Central memory CD4-positive, alpha-beta T cell (primary cell): ENCODE measurements at regions not wholly inside any gene's neighbourhood (a gene's known extent, or its start where the extent isn't known, plus 50 kb on each side); places are given as distances from the start of the nearest gene placed in this dataset.
A peak's percentile ranks its signal among the peaks of the same experiment; 100 is the strongest.

ENCODE experiments used
- DNase-seq: peaks from one replicate; pipeline ENCODE4 v3.0.0; 2022

DNA sequence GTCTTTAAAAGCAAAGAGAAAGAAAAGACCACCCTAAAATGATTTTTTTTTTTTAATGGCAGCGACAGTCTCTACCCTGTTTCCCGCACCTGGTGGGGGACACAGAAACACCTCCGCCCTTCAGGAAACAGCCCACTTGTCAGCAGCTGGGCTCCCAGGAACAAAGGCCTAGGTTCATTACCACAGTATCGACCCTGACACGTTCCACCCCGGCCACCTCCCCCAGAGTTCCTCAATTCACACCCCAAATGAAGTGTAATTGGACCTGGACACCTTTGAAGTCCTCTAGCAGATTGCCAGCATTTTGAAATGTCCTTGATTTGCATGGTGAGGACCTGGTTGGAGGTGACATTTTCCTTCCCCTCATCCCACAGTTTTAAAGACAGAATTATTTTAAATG is 175.0 kb upstream of the BCOR start:
- DNase-seq: no peak

DNA sequence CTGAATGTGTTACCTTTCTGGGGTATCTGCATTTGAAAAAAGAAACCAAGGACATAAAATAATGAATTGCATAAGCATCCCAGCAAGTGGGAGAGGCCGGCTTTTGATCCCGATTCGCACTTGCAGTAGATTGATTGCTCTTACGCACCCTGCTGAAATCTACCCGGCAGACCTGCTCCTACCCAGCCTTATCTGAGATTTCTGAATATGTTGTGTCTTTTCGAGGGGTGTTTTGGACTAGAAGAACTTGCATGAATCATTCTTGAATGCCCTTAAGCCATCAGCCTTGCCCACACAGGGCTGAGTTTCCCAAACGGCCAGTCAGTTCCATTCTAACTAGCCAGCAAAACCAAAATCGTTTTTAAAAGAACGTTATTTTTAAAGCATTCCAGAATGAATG is 174.4 kb upstream of the BCOR start:
- DNase-seq: no peak

DNA sequence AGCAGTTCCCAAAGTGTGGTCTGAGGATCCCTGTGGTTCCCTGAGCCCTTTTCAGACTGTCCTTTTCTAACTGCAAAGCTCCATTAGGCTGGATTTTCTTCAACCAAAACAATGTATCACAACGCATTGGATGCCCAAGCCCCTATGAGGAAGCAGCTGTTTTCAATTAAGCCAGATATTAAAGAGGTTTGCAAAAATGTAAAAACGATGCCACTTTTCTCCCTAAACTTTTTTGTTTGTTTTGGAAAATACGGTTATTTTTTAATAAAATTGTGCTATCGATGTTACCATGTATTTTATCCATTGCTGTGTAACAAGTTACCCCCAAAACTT is 170.4 kb upstream of the BCOR start:
- DNase-seq: no peak

DNA sequence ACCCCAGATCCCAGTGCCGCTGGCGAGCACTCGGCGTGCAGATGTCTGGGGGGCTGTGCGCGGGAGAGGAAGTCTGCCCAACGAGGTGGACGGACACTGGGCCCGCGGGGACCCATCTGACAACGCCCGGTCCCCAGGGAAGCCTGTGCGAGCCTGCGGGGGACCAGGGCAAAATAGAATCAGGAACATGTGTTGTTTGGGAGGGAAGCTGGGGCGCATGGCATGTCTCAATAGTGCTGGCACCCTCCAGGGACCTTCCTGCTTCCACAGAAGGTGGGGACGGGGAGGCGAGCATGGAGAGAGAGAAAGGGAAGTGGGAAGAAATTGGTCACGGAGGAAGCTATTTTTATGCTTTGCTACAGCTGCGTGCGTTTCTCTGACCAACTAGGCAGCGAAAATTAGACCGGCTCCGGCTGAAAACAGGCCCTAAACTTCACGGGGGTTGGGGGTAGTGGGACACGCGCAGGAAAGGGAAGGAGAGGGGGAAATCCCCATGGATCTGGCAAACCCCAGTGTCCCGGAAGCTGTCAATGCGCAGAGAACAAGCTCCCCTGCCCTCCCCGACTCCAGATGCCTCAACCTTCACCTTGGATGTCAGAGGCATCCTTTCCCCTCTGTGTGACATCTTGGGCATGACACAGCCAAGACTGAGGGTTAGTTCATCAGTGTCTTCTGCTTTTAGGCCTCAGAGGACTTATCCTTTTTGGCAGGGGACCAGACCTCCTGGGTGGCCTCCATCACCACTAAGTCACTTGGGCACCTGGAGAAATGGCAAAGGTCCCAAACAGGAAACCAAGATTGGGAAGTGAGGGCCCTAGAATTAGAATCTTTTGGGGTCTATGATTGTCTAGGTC is 169.8 kb upstream of the BCOR start:
- no peak for DNase-seq

DNA sequence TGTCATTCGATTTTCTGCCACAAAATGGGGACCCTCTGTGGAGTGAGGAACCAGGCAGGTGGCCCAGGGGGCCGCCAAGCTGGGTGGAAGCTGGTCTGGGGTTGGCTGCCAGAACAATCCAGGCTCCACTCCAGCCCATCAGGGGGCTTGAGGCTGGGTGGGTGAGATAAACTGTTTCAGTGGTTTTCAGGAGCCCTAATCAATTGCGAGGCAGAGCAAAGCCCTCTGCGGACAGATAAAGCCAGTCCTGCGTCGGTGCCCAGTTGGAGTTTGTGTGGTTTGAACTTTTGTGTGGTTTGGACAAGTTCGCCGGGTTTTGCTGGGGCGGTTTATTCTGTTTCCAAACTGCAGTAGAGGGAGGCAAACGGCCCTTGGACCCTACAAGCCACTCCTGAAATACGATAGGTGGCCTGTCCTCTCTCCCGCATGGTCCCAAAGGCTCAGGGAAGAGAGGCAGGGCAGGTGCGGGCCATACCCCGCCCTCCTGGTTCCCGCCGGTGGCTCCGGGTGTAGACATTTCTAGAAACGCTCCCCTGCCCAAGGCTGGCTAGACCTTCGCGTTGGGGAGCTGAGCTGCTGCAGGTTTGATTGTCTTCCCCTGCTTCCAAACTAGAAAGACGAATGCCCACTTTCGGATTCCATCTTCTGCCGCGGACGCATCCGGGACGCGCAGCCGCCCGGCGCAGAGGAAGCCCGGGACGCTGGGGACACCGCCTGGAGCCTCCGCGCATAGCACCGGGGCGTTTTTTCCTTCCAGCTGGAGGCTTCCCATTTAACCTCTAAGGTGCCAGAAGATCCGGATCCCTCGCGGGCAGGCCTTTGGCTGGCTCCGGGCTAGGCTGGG is 169.0 kb upstream of the BCOR start:
- DNase-seq: peak; percentile 32

DNA sequence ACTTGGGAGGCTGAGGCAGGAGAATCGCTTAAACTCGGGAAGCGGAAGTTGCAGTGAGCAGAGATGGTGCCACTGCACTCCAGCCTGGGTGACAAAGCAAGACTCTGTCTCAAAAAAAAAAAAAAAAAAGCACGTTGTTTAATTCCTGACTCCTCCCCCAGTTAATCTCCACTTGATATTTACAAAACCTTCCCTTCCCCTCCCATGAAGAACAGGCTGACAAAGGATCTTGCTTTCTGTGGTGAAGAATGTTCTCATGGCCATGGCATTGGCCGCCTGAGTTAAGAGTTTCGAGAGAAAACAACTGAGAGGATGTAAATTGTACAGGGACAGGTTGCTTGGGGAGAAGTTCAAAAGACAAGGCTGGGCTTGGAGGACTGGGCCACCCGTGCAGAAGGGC is 168.2 kb upstream of the BCOR start:
- no peak for DNase-seq

DNA sequence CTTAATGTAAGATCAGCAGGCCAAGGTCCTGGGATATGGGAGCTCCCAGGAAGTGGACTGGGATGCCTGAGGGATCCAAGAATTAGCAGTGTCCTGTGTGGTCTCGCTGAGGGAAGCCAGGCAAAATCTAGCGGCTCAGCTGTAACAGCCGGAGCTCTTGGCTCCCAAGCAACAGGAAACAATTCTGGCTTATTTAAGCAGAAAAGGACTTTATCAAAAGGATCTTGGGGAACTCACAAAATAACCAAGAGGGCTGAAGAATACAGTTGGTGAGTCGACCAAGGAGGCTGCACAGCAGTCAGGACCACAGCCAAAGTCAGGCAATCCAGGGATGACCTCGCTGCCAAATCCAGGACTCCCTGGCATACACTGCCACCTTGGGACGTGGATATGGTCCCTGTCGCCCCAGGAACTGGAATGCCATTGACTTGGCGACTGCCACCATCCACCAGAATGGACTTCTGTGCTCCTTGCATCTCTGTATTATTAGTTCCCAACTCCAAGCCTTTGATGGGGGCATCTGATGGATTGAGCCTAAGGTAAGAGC is 165.3 kb upstream of the BCOR start:
- no peak for DNase-seq

DNA sequence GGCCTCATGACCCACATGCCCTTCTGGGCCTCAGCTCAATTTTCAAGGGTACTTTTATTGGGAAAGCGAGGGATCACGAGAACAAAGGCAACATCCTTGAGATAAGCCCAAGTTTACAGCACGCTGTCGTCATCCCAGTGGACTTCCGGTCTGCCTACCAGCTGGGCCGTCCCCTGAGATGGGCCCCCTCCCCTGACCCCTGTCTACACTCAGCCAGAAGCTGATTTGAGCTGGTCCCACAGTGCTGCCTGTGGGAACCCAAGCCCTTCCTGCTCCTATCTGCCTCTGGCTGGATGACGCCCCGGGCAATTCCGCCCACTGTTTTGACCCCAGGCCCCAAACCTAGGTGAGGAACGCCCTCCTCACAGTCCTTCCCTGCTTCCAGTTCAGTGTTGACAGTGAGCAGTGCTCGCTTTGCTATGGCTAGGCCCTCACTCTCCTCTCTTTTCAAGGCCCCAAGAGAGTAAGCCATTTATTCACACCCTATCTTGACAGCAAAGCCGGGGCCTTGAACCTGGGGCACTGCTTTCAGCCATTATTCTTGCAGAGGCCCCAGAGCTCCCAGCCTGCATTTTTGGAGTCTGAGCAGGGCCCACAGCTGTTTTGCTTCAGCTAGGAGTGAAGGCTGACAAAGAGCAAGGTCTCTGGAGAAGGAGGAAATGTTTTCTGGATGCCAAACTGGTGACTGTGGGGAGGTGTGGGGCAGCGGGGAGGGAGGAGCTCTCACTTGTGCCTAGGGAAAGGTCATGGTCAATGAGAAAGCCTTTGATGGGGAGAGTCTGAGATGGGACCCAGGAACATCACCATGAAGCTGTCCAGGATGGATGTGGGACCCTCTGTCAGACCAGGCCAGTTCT is 164.6 kb upstream of the BCOR start:
- DNase-seq: no peak

DNA sequence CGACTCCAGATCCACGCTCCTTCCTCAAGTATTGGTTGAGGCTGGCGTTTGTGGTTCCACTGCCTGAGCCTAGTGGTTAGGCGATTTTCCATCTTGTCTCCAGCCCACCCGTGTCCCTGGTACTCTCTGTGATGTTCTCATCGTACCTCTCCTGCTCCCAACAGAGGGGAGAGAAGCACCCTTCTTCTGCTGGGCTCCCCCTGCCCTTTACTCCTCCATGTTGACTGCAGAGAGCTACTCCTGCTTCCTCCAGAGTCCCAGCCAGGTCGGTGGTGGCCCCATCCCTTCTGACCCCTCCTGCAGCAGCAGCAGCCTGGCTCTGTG is 164.0 kb upstream of the BCOR start:
- no peak for DNase-seq

DNA sequence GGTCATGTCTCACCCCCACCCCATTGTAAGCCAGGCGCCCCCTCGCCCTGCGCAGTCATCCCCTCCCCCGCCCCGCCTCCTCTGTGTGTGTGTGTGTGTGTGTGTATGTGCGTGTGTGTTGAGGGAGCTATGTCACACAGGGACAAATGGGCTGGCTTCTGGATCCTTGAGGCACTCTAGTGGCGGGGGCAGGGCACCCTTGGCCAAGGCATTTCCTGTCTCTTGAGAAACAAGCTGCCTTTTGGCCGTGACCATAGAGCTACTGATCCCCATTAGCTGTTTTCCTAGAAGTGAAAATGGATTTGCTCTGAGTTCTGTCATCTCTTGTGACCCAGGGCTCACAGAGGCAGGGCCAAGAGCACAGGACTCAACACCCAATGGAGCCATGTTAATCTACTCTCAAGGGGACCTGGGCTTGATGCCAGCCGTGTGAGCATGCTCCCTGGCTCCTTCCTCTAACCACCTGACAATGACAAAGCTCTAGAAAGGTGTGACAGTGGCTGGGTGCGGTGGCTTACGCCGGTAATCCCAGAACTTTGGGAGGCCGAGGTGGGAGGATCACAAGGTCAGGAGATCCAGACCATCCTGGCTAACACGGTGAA is 162.5 kb upstream of the BCOR start:
- DNase-seq: no peak

DNA sequence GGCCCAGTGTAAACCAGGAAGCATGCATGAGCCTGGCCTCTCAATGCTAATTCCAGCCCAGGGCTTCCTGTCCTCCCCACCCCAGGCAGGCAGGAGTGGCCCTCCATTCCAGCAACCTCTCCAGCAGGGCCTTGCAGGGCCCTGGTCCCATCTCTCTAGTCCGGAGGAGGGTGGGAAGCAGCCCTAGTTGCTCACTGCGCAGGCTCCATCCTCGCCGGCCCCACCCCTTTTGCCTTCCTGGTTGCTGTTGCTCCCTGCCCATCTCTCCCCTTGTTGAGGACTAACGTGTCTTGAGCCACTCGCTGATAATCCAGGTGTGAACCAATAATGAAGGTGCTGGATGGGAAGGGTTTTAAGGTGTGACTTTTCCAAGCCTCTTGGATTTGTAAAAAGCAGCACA is 161.2 kb upstream of the BCOR start:
- DNase-seq: no peak

DNA sequence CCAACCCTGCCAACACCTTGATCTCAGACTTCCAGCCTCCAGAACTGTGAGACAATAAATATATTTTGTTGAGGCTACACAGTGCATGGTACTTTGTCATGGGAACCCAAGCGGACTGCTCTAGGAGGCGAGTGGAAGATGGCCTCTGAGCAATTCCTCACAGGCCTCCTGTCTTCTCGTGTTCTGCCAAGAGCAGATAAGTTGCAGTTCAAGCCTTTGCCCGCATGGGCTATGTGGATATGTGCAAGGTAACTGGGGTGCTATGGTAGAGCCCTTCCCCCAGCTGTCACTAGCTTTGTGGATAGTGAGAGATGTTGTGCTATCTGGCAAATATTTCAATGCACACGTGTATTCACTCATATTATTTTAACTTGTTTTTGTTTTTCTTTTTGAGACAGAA is 156.0 kb upstream of the BCOR start:
- no peak for DNase-seq

DNA sequence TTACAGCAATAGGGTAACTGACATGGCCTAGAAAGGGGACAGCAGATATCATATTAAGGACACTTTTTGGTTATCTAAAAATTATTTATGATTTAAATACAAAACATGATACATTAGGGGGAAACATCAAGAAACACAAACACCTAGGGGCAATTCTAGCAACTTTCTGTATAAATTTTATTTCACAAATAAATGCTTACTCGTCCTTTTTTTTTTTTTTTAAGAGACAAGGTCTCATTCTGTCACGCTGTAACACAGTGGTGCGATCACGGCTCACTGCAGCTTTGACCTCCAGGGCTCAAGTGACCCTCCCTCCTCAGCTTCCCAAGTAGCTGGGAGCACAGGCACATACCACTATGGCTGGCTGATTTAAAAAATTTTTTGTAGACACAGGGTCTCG is 151.8 kb upstream of the BCOR start:
- DNase-seq: no peak

DNA sequence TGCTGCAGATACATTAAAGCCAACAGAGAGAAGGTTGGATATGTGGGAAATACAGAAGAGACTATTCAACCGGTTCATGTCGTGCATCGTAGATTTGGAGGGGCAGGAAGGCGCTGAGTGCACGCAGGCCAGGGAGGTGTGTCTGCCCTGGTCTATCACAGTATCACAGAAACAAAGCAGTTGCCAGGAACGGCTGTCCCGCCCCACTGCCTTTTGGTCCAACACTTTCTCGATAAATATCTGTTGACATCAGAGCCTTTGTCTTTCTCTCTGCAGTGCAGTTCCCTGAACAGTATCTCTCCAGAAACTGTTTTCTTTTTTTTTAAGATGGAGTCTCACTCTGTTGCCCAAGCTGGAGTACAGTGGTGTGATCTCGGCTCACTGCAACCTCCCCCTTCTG is 151.1 kb upstream of the BCOR start:
- DNase-seq: no peak

DNA sequence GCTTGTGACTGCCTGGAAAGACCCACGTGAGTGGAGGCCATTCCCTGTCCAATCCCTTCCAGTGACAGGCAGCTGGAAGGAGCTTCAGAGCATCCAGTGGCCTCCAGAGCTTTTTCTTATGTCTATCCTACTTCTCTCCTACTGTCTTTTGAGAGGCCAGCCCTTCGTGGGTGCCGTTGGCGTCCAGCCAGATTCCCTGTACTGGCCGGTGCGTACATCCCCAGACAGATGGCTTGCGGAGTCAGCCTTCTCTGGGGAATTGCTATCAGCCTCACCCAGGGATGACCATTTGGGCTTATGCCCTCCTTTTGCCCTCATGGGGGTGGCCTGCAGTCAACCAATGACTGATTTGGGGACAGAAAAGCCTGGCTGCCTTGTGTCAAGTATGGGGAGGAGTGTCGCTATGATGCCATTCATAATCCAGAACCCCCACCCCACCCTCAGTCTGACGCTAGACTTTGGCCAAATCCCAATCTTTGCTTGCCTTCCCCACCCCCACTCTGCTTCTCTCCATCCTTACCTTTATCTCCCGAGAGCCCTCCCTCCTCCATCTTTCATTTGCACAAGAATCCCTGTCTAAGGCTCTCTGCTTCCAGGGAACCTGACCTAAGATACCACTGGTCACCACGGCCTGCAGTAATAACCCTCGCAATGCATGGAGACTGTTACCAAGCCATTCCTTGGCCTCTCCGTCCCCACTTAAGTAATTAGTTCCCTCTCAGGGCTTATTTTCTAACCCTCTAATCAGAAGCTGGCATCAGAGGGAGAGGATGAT is 150.3 kb upstream of the BCOR start:
- no peak for DNase-seq

DNA sequence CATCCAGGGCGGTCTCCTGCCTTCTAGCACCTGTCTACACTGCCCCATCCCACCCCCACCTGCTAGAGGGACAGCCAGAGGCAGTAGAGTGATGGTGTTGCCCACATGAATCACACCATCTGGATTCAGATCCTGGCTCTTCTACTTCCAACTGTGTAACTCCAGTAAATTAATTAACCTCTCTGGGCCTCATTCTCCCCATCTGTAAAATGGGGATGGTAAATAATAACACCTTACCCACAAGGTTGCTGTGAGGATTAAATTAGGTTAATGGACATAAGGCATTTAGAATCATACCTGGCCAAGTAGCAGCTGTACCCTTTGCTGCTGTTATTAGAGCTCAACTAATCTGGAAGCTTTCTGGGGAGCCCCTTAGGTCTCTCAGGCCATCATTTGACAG is 149.6 kb upstream of the BCOR start:
- no peak for DNase-seq

DNA sequence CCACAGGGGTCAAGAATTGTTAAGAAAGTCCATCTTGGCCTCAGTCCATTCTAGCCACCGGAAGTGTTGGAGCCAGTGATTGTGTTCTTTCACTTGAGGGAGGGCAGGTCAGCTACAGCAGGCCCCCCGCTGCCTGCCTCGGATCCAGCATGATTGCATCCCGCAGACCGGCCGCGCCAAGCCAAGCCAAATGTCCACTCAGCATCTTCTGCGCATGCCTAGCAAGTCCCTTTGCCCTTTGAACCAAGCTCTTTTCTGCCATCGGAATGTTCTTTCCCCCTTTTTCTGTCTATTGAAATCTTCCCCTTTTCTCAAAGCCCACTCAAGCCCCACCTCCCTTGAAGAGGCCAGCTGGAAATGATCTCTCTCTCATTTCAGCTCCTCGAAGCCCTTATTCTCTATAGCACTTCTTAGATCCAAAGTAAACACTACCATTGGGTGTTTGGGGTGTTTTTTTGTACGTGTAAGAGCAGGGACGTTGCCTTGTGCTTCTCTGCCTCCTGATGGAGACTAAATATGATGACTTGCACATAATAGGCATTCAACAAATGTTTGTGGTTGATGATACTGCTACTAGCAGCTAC is 147.8 kb upstream of the BCOR start:
- DNase-seq: no peak

DNA sequence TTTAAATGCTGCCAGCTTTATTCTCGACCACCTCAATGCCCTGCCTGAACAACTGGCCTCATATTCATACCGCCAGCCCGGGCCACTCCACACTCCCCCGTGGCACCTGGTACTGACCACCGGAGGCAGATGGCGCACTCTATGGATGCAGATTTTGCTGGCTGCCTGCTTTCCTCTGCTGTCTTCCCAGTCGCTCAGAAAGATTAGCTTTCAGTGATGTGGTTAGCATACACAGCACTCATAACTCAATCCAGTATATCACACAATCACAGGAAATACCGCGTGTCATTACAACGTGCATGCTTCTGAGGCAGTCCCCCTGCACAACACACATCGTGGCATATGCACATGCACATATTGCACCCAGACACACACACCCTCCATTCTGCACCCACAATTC is 147.2 kb upstream of the BCOR start:
- DNase-seq: no peak

DNA sequence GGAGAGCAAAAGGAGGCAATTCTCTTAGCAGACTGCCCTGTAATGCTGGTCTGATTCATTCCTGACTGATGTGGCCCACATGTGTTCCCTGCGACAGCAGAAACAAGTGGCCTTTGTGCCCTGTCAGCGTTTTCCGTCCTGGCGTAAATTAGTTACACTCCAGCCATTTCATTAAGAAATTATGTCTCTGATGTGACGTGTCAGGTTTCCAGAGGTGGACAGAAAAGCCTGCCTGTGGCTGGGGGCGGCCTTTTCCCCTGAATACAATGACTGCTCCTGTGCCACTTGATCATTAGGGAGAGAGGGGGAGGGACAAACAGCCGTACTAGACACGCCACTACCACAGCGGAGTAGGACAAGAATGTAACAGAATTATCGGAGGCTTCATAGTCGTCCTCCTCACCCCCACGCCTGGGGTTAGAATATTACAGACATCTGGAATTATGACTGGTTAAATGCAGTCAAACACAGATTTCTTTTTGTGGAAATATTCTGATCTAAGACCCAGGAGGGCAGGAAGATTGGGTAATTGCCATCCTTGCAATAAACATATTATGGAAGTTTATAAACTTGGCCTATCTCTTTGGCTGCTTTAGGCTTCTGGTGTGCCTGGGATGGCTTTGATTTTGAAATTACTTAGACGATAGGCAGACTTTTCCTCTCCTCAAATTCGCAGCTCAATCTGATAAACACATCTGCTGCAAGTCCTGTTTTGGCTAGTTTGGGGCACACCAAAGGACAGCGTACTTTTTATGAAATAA is 146.2 kb upstream of the BCOR start:
- no peak for DNase-seq

DNA sequence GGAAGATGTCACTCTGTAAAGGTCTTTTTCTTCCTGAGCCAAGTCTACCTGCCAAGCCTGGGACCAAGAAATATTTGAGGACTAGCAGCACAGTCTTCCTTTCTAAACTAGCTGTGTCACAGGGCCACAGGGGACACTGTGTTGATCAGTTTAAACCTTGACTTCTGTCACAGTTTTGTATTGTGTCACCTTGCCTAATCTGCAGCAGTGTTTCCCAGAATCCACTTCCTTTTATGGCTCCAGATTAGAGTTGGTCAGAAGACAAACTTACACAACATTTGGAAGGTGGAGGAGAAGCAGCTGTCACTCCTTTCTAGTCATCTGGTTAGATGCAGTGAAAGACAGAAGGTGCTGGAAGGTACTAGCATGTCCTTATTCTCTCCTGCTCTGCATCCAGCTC is 143.1 kb upstream of the BCOR start:
- DNase-seq: no peak

DNA sequence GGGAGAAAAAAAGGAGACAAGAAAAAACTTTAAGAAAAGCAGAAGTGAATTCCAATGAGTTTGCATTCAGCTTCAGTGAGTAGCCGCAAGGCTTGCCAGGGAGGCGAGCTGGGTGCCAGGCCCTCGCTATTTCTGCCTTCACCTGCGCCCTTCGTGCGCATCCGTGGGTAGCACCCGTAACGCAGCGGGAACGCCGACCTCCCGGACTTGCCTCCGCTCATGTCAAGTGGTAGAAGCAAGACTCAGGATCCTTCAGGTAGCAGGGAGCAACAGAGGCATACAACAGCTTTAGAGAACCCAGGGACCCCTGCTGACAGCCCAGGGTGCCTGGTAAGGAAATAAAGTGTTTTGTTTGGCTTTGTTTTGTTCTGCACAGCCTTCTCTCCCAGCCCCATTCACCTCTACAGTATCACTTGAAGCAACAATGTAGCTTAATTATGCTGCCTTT is 140.0 kb upstream of the BCOR start:
- no peak for DNase-seq
